Stimulated activated CD8-positive, alpha-beta memory T cell treated with anti-CD3 and anti-CD28 coated beads, Interleukin-12 subunit alpha, Interleukin-12 subunit beta, amount 100 ng/mL, for 1 hour (primary cell): ENCODE measurements at regions not wholly inside any gene's neighbourhood (a gene's known extent, or its start where the extent isn't known, plus 50 kb on each side); places are given as distances from the start of the nearest gene placed in this dataset.

Experiments used
- DNase-seq: peaks from one replicate; pipeline ENCODE4 v3.0.0-alpha.2; 2020; ENCODE audit warnings: low read depth

GRCh38 chr5:174336479-174336878, 291.0 kb downstream of the NSG2 start:
- DNase-seq = no peak

- DNase-seq = no peak
Measured at GRCh38 chr5:174337276-174338184, 292.0 kb downstream of the NSG2 start.

- DNase-seq = no peak
Measured at GRCh38 chr5:174338185-174339010, 292.9 kb downstream of the NSG2 start.

- DNase-seq = no peak
Measured at GRCh38 chr5:174339130-174339529, 293.6 kb downstream of the NSG2 start.

GRCh38 chr5:174340226-174340625, 294.7 kb downstream of the NSG2 start:
- no peak for DNase-seq

GRCh38 chr5:174342696-174343095, 297.2 kb downstream of the NSG2 start:
- no peak for DNase-seq

- DNase-seq = no peak
Measured at GRCh38 chr5:174343826-174344225, 298.3 kb downstream of the NSG2 start.

- no peak for DNase-seq
Measured at GRCh38 chr5:174344335-174344734, 298.8 kb downstream of the NSG2 start.

- DNase-seq = no peak
Measured at GRCh38 chr5:174347183-174347582, 301.7 kb downstream of the NSG2 start.

GRCh38 chr5:174348311-174348981, 302.9 kb downstream of the NSG2 start:
- no peak for DNase-seq

- DNase-seq = no peak
Measured at GRCh38 chr5:174352681-174353080, 307.2 kb downstream of the NSG2 start.

GRCh38 chr5:174354571-174354970, 309.1 kb downstream of the NSG2 start:
- no peak for DNase-seq

GRCh38 chr5:174355208-174355612, 309.7 kb downstream of the NSG2 start:
- no peak for DNase-seq

- no peak for DNase-seq
Measured at GRCh38 chr5:174355995-174356394, 310.5 kb downstream of the NSG2 start.

GRCh38 chr5:174356536-174356935, 311.0 kb downstream of the NSG2 start:
- DNase-seq = no peak

GRCh38 chr5:174358276-174358675, 312.8 kb downstream of the NSG2 start:
- no peak for DNase-seq

GRCh38 chr5:174359071-174359470, 313.6 kb downstream of the NSG2 start:
- DNase-seq = no peak

GRCh38 chr5:174362514-174362913, 317.0 kb downstream of the NSG2 start:
- DNase-seq = no peak

- DNase-seq = no peak
Measured at GRCh38 chr5:174363934-174364333, 318.4 kb downstream of the NSG2 start.

- DNase-seq = no peak
Measured at GRCh38 chr5:174364676-174365075, 319.2 kb downstream of the NSG2 start.

GRCh38 chr5:174371600-174372094, 326.1 kb downstream of the NSG2 start:
- DNase-seq = no peak

GRCh38 chr5:174374206-174374605, 328.7 kb downstream of the NSG2 start:
- no peak for DNase-seq
